HCT116 (cell line): ENCODE measurements at regions not wholly inside any gene's neighbourhood (a gene's known extent, or its start where the extent isn't known, plus 50 kb on each side); places are given as distances from the start of the nearest gene placed in this dataset.

Source experiments
- ATAC-seq: fragments of 200-7000 bp; cut with Tn5 transposase; 2 replicates; pipeline ENCODE4 v1.9.1; 2020; ENCODE audit warnings: mild to moderate bottlenecking, moderate library complexity
- BruUV-seq: library from RNA; stranded (reverse); fragments of 400-500 nt; replicated peaks from 2 replicates; lab custom pipeline; 2021; lab: Mats Ljungman, UMichigan
- CTCF ChIA-PET: fragments of 300-600 bp; sonication (Branson Sonifier 250); formaldehyde crosslinking; loops from one replicate; lab custom pipeline; 2021; ENCODE audit warnings: antibody characterized with exemption; lab: Charles Lee
- POLR2A ChIA-PET: fragments of 300-600, 350-600 bp; sonication (Branson Sonifier 250); formaldehyde crosslinking; loops from one replicate; lab custom pipeline; 2021; ENCODE audit warnings: antibody characterized with exemption; lab: Charles Lee
- RAD21 ChIA-PET, 2 experiments: fragments of 300-600 bp; sonication (Branson Sonifier 250); formaldehyde crosslinking; loops; one replicate each; lab custom pipeline; 2023; ENCODE audit warnings: low total read pairs in 2 of 2; ENCODE audit not compliant: uncharacterized antibody in 2 of 2, unreplicated experiment in 2 of 2, low non-redundant PET in 1 of 2; lab: Charles Lee
- DNase-seq: peaks from one replicate; pipeline ENCODE4 v3.0.0-alpha.2; 2010; ENCODE audit warnings: low read depth, low spot score
- H2AFZ ChIP-seq: fragments of 200-600 bp; shearing (Covaris generic), sonication (generic); 2 replicates; pipeline ENCODE4 v1.6.1; 2017; ENCODE audit warnings: low read depth, mixed run types, mixed read lengths, antibody characterized with exemption, low read length; ENCODE audit not compliant: poor library complexity, severe bottlenecking
- H3K27ac ChIP-seq: 2 replicates; pipeline ENCODE4 v1.5.1; 2012; ENCODE audit warnings: low read depth, low read length
- H3K27me3 ChIP-seq: fragments of 200-600 bp; sonication (generic); 2 replicates; pipeline ENCODE4 v1.6.1; 2016; ENCODE audit warnings: mixed run types, low read length, mixed read lengths; ENCODE audit not compliant: insufficient read depth
- H3K36me3 ChIP-seq, 2 experiments: fragments of 200-500 bp in 1 of 2; fragments of 200-600 bp in 1 of 2; sonication (Bioruptor generic) in 1 of 2; sonication (generic) in 1 of 2; 2 replicates each; pipeline versions ENCODE4 v1.5.1 to v1.6.1; 2014 to 2016; ENCODE audit warnings: low read length in 2 of 2, inconsistent platforms in 1 of 2, mixed read lengths in 1 of 2, mixed run types in 1 of 2; ENCODE audit not compliant: insufficient read depth in 2 of 2, control insufficient read depth in 1 of 2
- H3K4me1 ChIP-seq, 2 experiments: fragments of 200-600 bp in 1 of 2; sonication (generic) in 1 of 2; 2 replicates each; pipeline versions ENCODE4 v1.5.1 to v1.6.1; 2012 to 2017; ENCODE audit warnings: low read length in 2 of 2, inconsistent platforms in 1 of 2, mild to moderate bottlenecking in 1 of 2, mixed read lengths in 1 of 2, mixed run types in 1 of 2, moderate library complexity in 1 of 2; ENCODE audit not compliant: insufficient read depth in 2 of 2, control insufficient read depth in 1 of 2
- H3K4me2 ChIP-seq: fragments of 200-600 bp; sonication (generic); 2 replicates; pipeline ENCODE4 v1.6.1; 2017; ENCODE audit warnings: mixed run types, low read length, mixed read lengths
- H3K4me3 ChIP-seq, 2 experiments: fragments of 200-600 bp in 1 of 2; sonication (generic) in 1 of 2; replicated peaks in 1 of 2; 2 replicates each; pipeline ENCODE4 v1.5.1; 2011 to 2016; ENCODE audit warnings: low read length in 2 of 2, control low read depth in 1 of 2, low read depth in 1 of 2, mild to moderate bottlenecking in 1 of 2, mixed read lengths in 1 of 2, mixed run types in 1 of 2
- H3K79me2 ChIP-seq: fragments of 200-600 bp; sonication (generic); 2 replicates; pipeline ENCODE4 v1.6.1; 2017; ENCODE audit warnings: mild to moderate bottlenecking, mixed run types, low read length, moderate library complexity, mixed read lengths; ENCODE audit not compliant: insufficient read depth
- H3K9ac ChIP-seq: fragments of 200-600 bp; sonication (generic); 2 replicates; pipeline ENCODE4 v1.6.1; 2016; ENCODE audit warnings: low read length, mixed read lengths
- H3K9me2 ChIP-seq: fragments of 200-600 bp; sonication (generic), shearing (Covaris generic); 2 replicates; pipeline ENCODE4 v1.6.1; 2017; ENCODE audit warnings: mixed run types, mild to moderate bottlenecking, moderate library complexity; ENCODE audit not compliant: insufficient read depth
- H3K9me3 ChIP-seq, 2 experiments: fragments of 200-500 bp in 1 of 2; fragments of 200-600 bp in 1 of 2; sonication (Bioruptor generic) in 1 of 2; sonication (generic) in 1 of 2; 2 replicates each; pipeline ENCODE4 v1.6.1; 2014 to 2017; ENCODE audit warnings: low read length in 2 of 2, mixed read lengths in 2 of 2, inconsistent platforms in 1 of 2, low read depth in 1 of 2, mild to moderate bottlenecking in 1 of 2, mixed run types in 1 of 2, moderate library complexity in 1 of 2; ENCODE audit not compliant: control insufficient read depth in 1 of 2, insufficient read depth in 1 of 2
- H4K20me1 ChIP-seq: fragments of 200-600 bp; sonication (generic), shearing (Covaris generic); 2 replicates; pipeline ENCODE4 v1.6.1; 2017; ENCODE audit warnings: mixed run types, mild to moderate bottlenecking, moderate library complexity; ENCODE audit not compliant: insufficient read depth
- CBX3 ChIP-seq: IDR thresholded peaks from 2 replicates; pipeline ENCODE4 v1.6.1; 2012; ENCODE audit warnings: low read depth
- CEBPB ChIP-seq: IDR thresholded peaks from 2 replicates; pipeline ENCODE4 v1.6.1; 2012; ENCODE audit warnings: low read depth
- ELF1 ChIP-seq: IDR thresholded peaks from 2 replicates; pipeline ENCODE4 v1.6.1; 2012; ENCODE audit warnings: low read depth, borderline replicate concordance
- EZH2 ChIP-seq: fragments of 200-600 bp; sonication (generic); IDR thresholded peaks from 2 replicates; pipeline ENCODE4 v1.6.1; 2017; ENCODE audit warnings: antibody characterized with exemption, mixed run types
- JUND ChIP-seq: IDR thresholded peaks from 2 replicates; pipeline ENCODE4 v1.6.1; 2012
- POLR2A ChIP-seq: IDR thresholded peaks from 2 replicates; pipeline ENCODE4 v1.7.0; 2011; ENCODE audit warnings: borderline replicate concordance; ENCODE audit not compliant: insufficient read depth, insufficient read length; ENCODE audit errors: extremely low read depth
- SP1 ChIP-seq: IDR thresholded peaks from 2 replicates; pipeline ENCODE4 v1.6.1; 2012; ENCODE audit warnings: low read depth
- intact Hi-C: fragments of 100-400 bp; cut with micrococcal nuclease; formaldehyde crosslinking; loops from 2 replicates; pipeline ENCODE4 v1.10.0; 2022
- TF ChIP-seq, protein P1 (sequence below), 3 experiments: fragments of 200-600 bp in 1 of 3; sonication (generic) in 1 of 3; IDR thresholded peaks in 2 of 3; conservative IDR thresholded peaks in 1 of 3; 2 replicates each; pipeline ENCODE4 v1.5.1; 2012 to 2017; ENCODE audit warnings: low read depth in 2 of 3, low read length in 2 of 3, antibody characterized with exemption in 1 of 3, borderline replicate concordance in 1 of 3, control low read depth in 1 of 3, mild to moderate bottlenecking in 1 of 3, mixed read lengths in 1 of 3, mixed run types in 1 of 3, moderate library complexity in 1 of 3; ENCODE audit not compliant: insufficient read depth in 1 of 3
- TF ChIP-seq, protein P2 (sequence below): IDR thresholded peaks from 2 replicates; pipeline ENCODE4 v1.6.1; 2012; ENCODE audit warnings: low read depth

DNA sequence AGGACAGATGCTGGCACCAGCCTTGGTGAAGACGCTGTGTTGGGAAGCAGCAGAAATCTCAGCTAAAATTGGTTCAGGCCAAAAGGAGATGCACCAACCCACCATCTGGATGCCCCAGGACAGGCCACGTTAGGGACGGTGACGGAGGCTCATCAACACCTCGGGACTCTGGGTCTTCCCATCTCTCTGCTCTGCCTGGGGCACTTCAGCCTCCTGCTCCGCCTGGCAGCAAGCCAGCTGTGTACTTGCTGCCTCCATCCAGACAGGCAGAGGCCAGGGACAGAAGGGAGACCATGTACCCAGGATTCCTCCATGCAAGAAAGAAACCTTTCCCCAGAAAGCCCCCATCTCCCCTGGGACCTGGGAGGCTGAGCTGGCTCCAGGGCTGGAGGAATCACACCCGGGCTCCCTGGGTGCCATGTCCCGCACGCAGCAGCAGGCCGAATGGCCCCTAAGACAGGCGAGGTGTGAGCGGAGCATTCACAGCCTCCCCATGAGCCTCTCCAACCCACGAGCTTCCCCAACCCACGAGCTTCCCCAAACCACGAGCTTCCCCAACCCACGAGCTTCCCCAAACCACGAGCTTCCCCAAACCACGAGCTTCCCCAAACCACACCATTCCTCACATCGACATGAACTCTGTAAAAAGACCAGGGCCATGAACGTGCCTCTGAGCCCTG, 274.5 kb downstream of the C16orf95 start:
- CTCF ChIA-PET: interaction anchor here (2.1 kb wide), 1 partner anchor 20 kb away, joined by 13 read pairs; no protein-coding TSS in a partner anchor

More for the DNA sequence above, 274.5 kb downstream of the C16orf95 start:
- peaks cover 10% of the 10 kb centered on the region for H3K27me3 ChIP-seq
- intact Hi-C loops: no loop called here
- H3K4me1 ChIP-seq: peaks cover 0 to 4% of the 10 kb centered on the region in 2 experiments; a peak in 1 of 4 replicates
- no peak overlapping the region for H3K9ac ChIP-seq
- H3K9me3 ChIP-seq: no peaks in the 10 kb centered on the region
- H3K9me2 ChIP-seq: no peaks in the 10 kb centered on the region
- POLR2A ChIA-PET: no interaction called here
- no peaks in the 10 kb centered on the region for H3K36me3 ChIP-seq
- ATAC-seq (no peak), DNase-seq (no peak)
- RAD21 ChIA-PET: interaction anchor here in 1 of 2 experiments (0.6 to 1.1 kb wide), 3 partner anchors 20 to 228 kb away, joined by 3 to 4 read pairs (median 3); no protein-coding TSS in a partner anchor
- TF ChIP-seq EZH2 (no peak), POLR2A (no peak), ELF1 (no peak), CEBPB (no peak), CBX3 (no peak), JUND (no peak), SP1 (no peak)
- TF ChIP-seq, protein P1, sequence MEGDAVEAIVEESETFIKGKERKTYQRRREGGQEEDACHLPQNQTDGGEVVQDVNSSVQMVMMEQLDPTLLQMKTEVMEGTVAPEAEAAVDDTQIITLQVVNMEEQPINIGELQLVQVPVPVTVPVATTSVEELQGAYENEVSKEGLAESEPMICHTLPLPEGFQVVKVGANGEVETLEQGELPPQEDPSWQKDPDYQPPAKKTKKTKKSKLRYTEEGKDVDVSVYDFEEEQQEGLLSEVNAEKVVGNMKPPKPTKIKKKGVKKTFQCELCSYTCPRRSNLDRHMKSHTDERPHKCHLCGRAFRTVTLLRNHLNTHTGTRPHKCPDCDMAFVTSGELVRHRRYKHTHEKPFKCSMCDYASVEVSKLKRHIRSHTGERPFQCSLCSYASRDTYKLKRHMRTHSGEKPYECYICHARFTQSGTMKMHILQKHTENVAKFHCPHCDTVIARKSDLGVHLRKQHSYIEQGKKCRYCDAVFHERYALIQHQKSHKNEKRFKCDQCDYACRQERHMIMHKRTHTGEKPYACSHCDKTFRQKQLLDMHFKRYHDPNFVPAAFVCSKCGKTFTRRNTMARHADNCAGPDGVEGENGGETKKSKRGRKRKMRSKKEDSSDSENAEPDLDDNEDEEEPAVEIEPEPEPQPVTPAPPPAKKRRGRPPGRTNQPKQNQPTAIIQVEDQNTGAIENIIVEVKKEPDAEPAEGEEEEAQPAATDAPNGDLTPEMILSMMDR (IDR thresholded peaks at IDR 0.05 in 2 of 3, conservative IDR thresholded peaks at IDR 0.05 in 1 of 3; ENCODE audit: borderline replicate concordance in 1 of 3, insufficient read depth in 1 of 3, low read depth in 2 of 3, low read length in 2 of 3): no peak
- TF ChIP-seq, protein P2, sequence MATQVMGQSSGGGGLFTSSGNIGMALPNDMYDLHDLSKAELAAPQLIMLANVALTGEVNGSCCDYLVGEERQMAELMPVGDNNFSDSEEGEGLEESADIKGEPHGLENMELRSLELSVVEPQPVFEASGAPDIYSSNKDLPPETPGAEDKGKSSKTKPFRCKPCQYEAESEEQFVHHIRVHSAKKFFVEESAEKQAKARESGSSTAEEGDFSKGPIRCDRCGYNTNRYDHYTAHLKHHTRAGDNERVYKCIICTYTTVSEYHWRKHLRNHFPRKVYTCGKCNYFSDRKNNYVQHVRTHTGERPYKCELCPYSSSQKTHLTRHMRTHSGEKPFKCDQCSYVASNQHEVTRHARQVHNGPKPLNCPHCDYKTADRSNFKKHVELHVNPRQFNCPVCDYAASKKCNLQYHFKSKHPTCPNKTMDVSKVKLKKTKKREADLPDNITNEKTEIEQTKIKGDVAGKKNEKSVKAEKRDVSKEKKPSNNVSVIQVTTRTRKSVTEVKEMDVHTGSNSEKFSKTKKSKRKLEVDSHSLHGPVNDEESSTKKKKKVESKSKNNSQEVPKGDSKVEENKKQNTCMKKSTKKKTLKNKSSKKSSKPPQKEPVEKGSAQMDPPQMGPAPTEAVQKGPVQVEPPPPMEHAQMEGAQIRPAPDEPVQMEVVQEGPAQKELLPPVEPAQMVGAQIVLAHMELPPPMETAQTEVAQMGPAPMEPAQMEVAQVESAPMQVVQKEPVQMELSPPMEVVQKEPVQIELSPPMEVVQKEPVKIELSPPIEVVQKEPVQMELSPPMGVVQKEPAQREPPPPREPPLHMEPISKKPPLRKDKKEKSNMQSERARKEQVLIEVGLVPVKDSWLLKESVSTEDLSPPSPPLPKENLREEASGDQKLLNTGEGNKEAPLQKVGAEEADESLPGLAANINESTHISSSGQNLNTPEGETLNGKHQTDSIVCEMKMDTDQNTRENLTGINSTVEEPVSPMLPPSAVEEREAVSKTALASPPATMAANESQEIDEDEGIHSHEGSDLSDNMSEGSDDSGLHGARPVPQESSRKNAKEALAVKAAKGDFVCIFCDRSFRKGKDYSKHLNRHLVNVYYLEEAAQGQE: no peak
- no peak overlapping the region for H3K4me3 ChIP-seq
- no peak overlapping the region for H2AFZ ChIP-seq
- no TSS peak for BruUV-seq
- no peaks in the 10 kb centered on the region for H4K20me1 ChIP-seq
- H3K4me2 ChIP-seq: no peak overlapping the region
- H3K79me2 ChIP-seq: no peaks in the 10 kb centered on the region
- H3K27ac ChIP-seq: no peak overlapping the region
